Kidney (tissue), 13 donors: ENCODE measurements at regions not wholly inside any gene's neighbourhood (a gene's known extent, or its start where the extent isn't known, plus 50 kb on each side); places are given as distances from the start of the nearest gene placed in this dataset.

Experiments
- DNase-seq, 5 donors: peaks; one replicate each; pipeline ENCODE4 v3.0.0-alpha.2; 2013 to 2020
- FAIRE-seq: peaks from 2 replicates; lab custom pipeline; 2012; peaks lifted over from hg19 to GRCh38; lab: Jason Lieb, UNC
- H3K27ac ChIP-seq, 2 donors: one replicate each; pipeline ENCODE4 v1.7.0; 2013; ENCODE audit warnings: low read depth in 2 of 2, low read length in 2 of 2, inconsistent platforms in 1 of 2
- H3K27me3 ChIP-seq: one replicate; pipeline ENCODE4 v1.7.1; 2013; ENCODE audit warnings: low read length, inconsistent platforms; ENCODE audit not compliant: control insufficient read depth, insufficient read depth
- H3K36me3 ChIP-seq, 3 donors: one replicate each; pipeline versions ENCODE4 v1.7.0 to v1.7.1; 2013; ENCODE audit warnings: low read length in 3 of 3, control low read depth in 1 of 3, inconsistent platforms in 1 of 3; ENCODE audit not compliant: insufficient read depth in 3 of 3, control insufficient read depth in 2 of 3
- H3K4me1 ChIP-seq, 3 donors: one replicate each; pipeline versions ENCODE4 v1.7.0 to v1.7.1; 2013; ENCODE audit warnings: low read length in 3 of 3, inconsistent platforms in 1 of 3, low read depth in 1 of 3; ENCODE audit not compliant: control insufficient read depth in 2 of 3, insufficient read depth in 2 of 3
- H3K4me3 ChIP-seq, 3 donors: one replicate each; pipeline versions ENCODE4 v1.7.0 to v1.8.1; 2013; ENCODE audit warnings: low read length in 3 of 3, control low read depth in 1 of 3, inconsistent platforms in 1 of 3
- H3K9ac ChIP-seq, 3 donors: one replicate each; pipeline versions ENCODE4 v1.7.0 to v1.7.1; 2013; ENCODE audit warnings: low read length in 3 of 3, control low read depth in 1 of 3, inconsistent platforms in 1 of 3
- H3K9me3 ChIP-seq, 3 donors: one replicate each; pipeline versions ENCODE4 v1.7.0 to v1.7.1; 2013; ENCODE audit warnings: low read length in 3 of 3, control low read depth in 1 of 3, inconsistent platforms in 1 of 3; ENCODE audit not compliant: control insufficient read depth in 2 of 3, insufficient read depth in 1 of 3
- CTCF ChIP-seq: IDR thresholded peaks from 3 replicates; pipeline ENCODE4 v1.5.1; 2012; ENCODE audit warnings: mild to moderate bottlenecking, moderate library complexity, borderline replicate concordance; ENCODE audit not compliant: insufficient read depth; ENCODE audit errors: extremely low read depth
- intact Hi-C: fragments of 100-400 bp; cut with DNase I; formaldehyde crosslinking; loops from one replicate; pipeline ENCODE4 v1.11.1; 2022
- donor health status: control.
- donor health status: control.
- donor health status: control.
- donor health status: control.
- donor health status: control.
- donor health status: DM: yes; HTN: yes; CAD: no.
- donor health status: Normal renal cell carcinoma (clear cell type).

GRCh38 chrX:51798701-51799100, 55.5 kb downstream of the GSPT2 start:
- no peak overlapping the region for H3K9ac ChIP-seq
- intact Hi-C loops: no loop called here
- FAIRE-seq: no peak

GRCh38 chrX:51802917-51803688, 59.9 kb downstream of the GSPT2 start:
- intact Hi-C loops: no loop called here
- DNase-seq (peak in 4 of 5 donors; percentile 65 to 80 (median 72)), FAIRE-seq (no peak)
- no peaks in the 10 kb centered on the region for H3K9me3 ChIP-seq
- no peaks in the 10 kb centered on the region for H3K4me1 ChIP-seq
- H3K27me3 ChIP-seq: no peaks in the 10 kb centered on the region
- H3K4me3 ChIP-seq: peak overlapping the region; percentile 85 to 92 (median 92)
- peak overlapping the region in 1 of 2 donors; percentile 13 for H3K27ac ChIP-seq
- H3K36me3 ChIP-seq: no peaks in the 10 kb centered on the region
- no peak for TF ChIP-seq CTCF
- H3K9ac ChIP-seq: peak overlapping the region in 2 of 3 donors; percentile 75 to 90

More at GRCh38 chrX:51798701-51799100, 55.5 kb downstream of the GSPT2 start:
- Histone ChIP-seq H3K27me3 (no peaks in the 10 kb centered on the region), H3K4me1 (no peaks in the 10 kb centered on the region), H3K27ac (no peak overlapping the region), H3K9me3 (no peaks in the 10 kb centered on the region), H3K36me3 (no peaks in the 10 kb centered on the region), H3K4me3 (no peak overlapping the region)
- TF ChIP-seq CTCF: no peak
- DNase-seq: no peak

GRCh38 chrX:51803833-51804232, 60.6 kb downstream of the GSPT2 start:
- Histone ChIP-seq H3K9me3 (no peaks in the 10 kb centered on the region), H3K27ac (no peak overlapping the region), H3K4me3 (peak overlapping the region in 2 of 3 donors; percentile 85 to 92), H3K36me3 (no peaks in the 10 kb centered on the region), H3K9ac (no peak overlapping the region), H3K27me3 (no peaks in the 10 kb centered on the region), H3K4me1 (no peaks in the 10 kb centered on the region)
- FAIRE-seq: peak; percentile 53
- DNase-seq: no peak
- TF ChIP-seq CTCF: no peak
- intact Hi-C loops: no loop called here
